ENCODE measurements at regions not wholly inside any gene's neighbourhood (a gene's known extent, or its start where the extent isn't known, plus 50 kb on each side); places are given as distances from the start of the nearest gene placed in this dataset.
A peak's percentile ranks its signal among the peaks of the same experiment; 100 is the strongest.

DNA sequence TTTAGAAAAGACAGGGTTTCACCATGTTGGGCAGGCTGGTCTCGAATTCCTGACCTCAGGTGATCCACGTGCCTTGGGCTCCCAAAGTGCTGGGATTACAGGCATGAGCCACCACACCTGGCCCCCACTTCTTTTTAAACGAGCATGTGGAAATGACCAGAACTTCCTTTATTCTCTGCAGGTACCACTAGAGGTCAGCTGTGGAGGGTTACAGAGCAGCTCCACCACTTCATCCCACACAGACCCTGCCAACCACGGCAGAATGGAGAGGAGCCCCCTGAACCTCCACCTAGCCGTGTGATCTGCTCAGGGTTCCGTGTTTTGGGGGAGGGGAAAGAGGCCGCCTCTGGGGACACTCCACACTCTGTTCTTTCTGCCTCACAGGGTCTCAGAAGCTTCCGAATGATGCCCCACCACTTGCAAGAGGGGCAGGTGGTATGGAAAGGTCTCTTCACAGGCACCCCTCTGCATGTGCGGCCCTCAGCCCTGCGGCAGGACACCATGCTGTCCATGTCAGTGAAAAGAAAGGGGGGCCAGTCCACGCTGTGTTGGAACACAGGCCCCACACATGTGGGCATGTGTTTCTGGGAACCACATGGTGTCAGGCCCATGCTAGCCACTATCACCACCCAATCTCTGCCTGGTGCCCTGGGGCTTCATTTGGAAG lies 465.0 kb downstream of the TSHZ3 start:
- H3K4me3 ChIP-seq (replicated peaks in 1 of 3; ENCODE audit: low read depth in 2 of 3, low read length in 3 of 3), result no peak overlapping the region
- H3K4me2 ChIP-seq (replicated peaks; ENCODE audit: extremely low read depth, low read length, poor library complexity, severe bottlenecking), result no peak overlapping the region
- 86% methylated on average over 4 of the region's 11 CpGs for WGBS (ENCODE audit: insufficient coverage)
- H3K36me3 Mint-ChIP-seq, result no peaks in the 10 kb centered on the region
- H3K36me3 ChIP-seq (replicated peaks in 1 of 2; ENCODE audit: control insufficient read depth in 1 of 2, insufficient read depth in 2 of 2, low read length in 2 of 2), result no peaks in the 10 kb centered on the region
- H3K9me3 Mint-ChIP-seq, result peaks cover 0 to 6% (median 0%) of the 10 kb centered on the region in 7 donors
- H3K4me1 Mint-ChIP-seq, result peaks cover 6% of the 10 kb centered on the region
- H3K4me1 ChIP-seq (ENCODE audit: control insufficient read depth in 1 of 2, insufficient read depth in 2 of 2, low read length in 2 of 2), result peaks cover 14 to 15% of the 10 kb centered on the region in 2 donors
- DNase-seq, result no peak
- H3K27me3 Mint-ChIP-seq (ENCODE audit: low read depth in 3 of 3), result peaks cover 0 to 5% (median 3%) of the 10 kb centered on the region in 3 donors
- no peak overlapping the region for H3K27ac Mint-ChIP-seq
- H3K9me3 ChIP-seq (replicated peaks in 1 of 2; ENCODE audit: control insufficient read depth in 1 of 2, insufficient read depth in 1 of 2, low read length in 2 of 2), result peaks cover 0 to 3% of the 10 kb centered on the region in 2 donors
- H3K79me2 ChIP-seq (ENCODE audit: insufficient read depth, low read length), result no peaks in the 10 kb centered on the region
- H3K27me3 ChIP-seq (ENCODE audit: control insufficient read depth in 2 of 2, insufficient read depth in 2 of 2, low read length in 2 of 2), result no peaks in the 10 kb centered on the region
- no peak overlapping the region for H2AFZ ChIP-seq (ENCODE audit: insufficient read depth, low read depth, low read length, poor library complexity, severe bottlenecking)
- TF ChIP-seq, protein P1, sequence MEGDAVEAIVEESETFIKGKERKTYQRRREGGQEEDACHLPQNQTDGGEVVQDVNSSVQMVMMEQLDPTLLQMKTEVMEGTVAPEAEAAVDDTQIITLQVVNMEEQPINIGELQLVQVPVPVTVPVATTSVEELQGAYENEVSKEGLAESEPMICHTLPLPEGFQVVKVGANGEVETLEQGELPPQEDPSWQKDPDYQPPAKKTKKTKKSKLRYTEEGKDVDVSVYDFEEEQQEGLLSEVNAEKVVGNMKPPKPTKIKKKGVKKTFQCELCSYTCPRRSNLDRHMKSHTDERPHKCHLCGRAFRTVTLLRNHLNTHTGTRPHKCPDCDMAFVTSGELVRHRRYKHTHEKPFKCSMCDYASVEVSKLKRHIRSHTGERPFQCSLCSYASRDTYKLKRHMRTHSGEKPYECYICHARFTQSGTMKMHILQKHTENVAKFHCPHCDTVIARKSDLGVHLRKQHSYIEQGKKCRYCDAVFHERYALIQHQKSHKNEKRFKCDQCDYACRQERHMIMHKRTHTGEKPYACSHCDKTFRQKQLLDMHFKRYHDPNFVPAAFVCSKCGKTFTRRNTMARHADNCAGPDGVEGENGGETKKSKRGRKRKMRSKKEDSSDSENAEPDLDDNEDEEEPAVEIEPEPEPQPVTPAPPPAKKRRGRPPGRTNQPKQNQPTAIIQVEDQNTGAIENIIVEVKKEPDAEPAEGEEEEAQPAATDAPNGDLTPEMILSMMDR (IDR thresholded peaks at IDR 0.05), result no peak
- no peaks in the 10 kb centered on the region for H4K20me1 ChIP-seq (ENCODE audit: insufficient read depth, low read length)
- peak overlapping the region in 1 of 2 donors; percentile 16 for H3K4me3 Mint-ChIP-seq
- no peak overlapping the region for H3K9ac ChIP-seq (ENCODE audit: insufficient read depth, low read length, poor library complexity, severe bottlenecking)
- intact Hi-C loops (cut with micrococcal nuclease), result no loop called here
- H3K27ac ChIP-seq (ENCODE audit: low read depth in 1 of 2, low read length in 2 of 2), result no peak overlapping the region

- peaks cover 0 to 7% (median 3%) of the 10 kb centered on the region in 3 donors for H3K27me3 Mint-ChIP-seq (ENCODE audit: low read depth in 3 of 3)
- Histone ChIP-seq H3K27ac (ENCODE audit: low read depth in 1 of 2, low read length in 2 of 2) (no peak overlapping the region), H3K9me3 (replicated peaks in 1 of 2; ENCODE audit: control insufficient read depth in 1 of 2, insufficient read depth in 1 of 2, low read length in 2 of 2) (peaks cover 0 to 3% of the 10 kb centered on the region in 2 donors), H3K36me3 (replicated peaks in 1 of 2; ENCODE audit: control insufficient read depth in 1 of 2, insufficient read depth in 2 of 2, low read length in 2 of 2) (no peaks in the 10 kb centered on the region), H3K9ac (ENCODE audit: insufficient read depth, low read length, poor library complexity, severe bottlenecking) (no peak overlapping the region), H3K4me3 (replicated peaks in 1 of 3; ENCODE audit: low read depth in 2 of 3, low read length in 3 of 3) (no peak overlapping the region), H2AFZ (ENCODE audit: insufficient read depth, low read depth, low read length, poor library complexity, severe bottlenecking) (no peak overlapping the region), H3K27me3 (ENCODE audit: control insufficient read depth in 2 of 2, insufficient read depth in 2 of 2, low read length in 2 of 2) (no peaks in the 10 kb centered on the region), H4K20me1 (ENCODE audit: insufficient read depth, low read length) (no peaks in the 10 kb centered on the region), H3K79me2 (ENCODE audit: insufficient read depth, low read length) (no peaks in the 10 kb centered on the region), H3K4me2 (replicated peaks; ENCODE audit: extremely low read depth, low read length, poor library complexity, severe bottlenecking) (no peak overlapping the region), H3K4me1 (ENCODE audit: control insufficient read depth in 1 of 2, insufficient read depth in 2 of 2, low read length in 2 of 2) (peaks cover 26 to 27% of the 10 kb centered on the region in 2 donors)
- WGBS (ENCODE audit: insufficient coverage), result no CpG with 5 or more reads among the region's 4 CpGs
- peaks cover 0 to 6% (median 0%) of the 10 kb centered on the region in 7 donors for H3K9me3 Mint-ChIP-seq
- no peak overlapping the region for H3K27ac Mint-ChIP-seq
- peaks cover 18% of the 10 kb centered on the region for H3K4me1 Mint-ChIP-seq
- DNase-seq, result no peak
- H3K36me3 Mint-ChIP-seq, result no peaks in the 10 kb centered on the region
- TF ChIP-seq, protein P1 (IDR thresholded peaks at IDR 0.05), result no peak
- intact Hi-C loops (cut with micrococcal nuclease), result no loop called here
- H3K4me3 Mint-ChIP-seq, result no peak overlapping the region
Measured at GRCh38 chr19:30883071-30883470, 466.2 kb downstream of the TSHZ3 start.
